A549 (cell line): ENCODE measurements at regions not wholly inside any gene's neighbourhood (a gene's known extent, or its start where the extent isn't known, plus 50 kb on each side); places are given as distances from the start of the nearest gene placed in this dataset.

ENCODE experiments used
- ATAC-seq, 2 experiments: fragments of 200-7000 bp in 1 of 2; fragments of >200 bp in 1 of 2; cut with Nextera tagmentation in 1 of 2; cut with Tn5 transposase in 1 of 2; 3 replicates each; pipeline versions ENCODE4 v1.8.0 to v1.9.1; 2018 to 2020; ENCODE audit warnings: mild to moderate bottlenecking in 1 of 2, moderate library complexity in 1 of 2
- CTCF ChIA-PET: fragments of 300-600 bp; sonication (Branson Sonifier 250); formaldehyde crosslinking; extraction: SDS; loops from one replicate; lab custom pipeline; 2021; ENCODE audit warnings: antibody characterized with exemption, inconsistent platforms; lab: Yijun Ruan, JAX
- POLR2A ChIA-PET: fragments of 350-600 bp; formaldehyde crosslinking; extraction: SDS; loops from one replicate; lab custom pipeline; 2021; ENCODE audit warnings: antibody characterized with exemption, inconsistent platforms; lab: Yijun Ruan, JAX
- DNase-seq, 2 experiments: peaks; one replicate each; pipeline versions ENCODE4 v3.0.0 to v3.0.0-alpha.2; 2011 to 2016; ENCODE audit warnings: low read depth in 1 of 2, low spot score in 1 of 2
- FAIRE-seq: peaks from 2 replicates; lab custom pipeline; 2011; peaks lifted over from hg19 to GRCh38; lab: Jason Lieb, UNC
- H3K27ac ChIP-seq, 2 experiments: fragments of >200 bp; sonication (Bioruptor Twin); formaldehyde crosslinking; 3 replicates each; pipeline ENCODE4 v1.5.1; 2016 to 2017
- H3K4me1 ChIP-seq: fragments of >200 bp; sonication (Bioruptor Twin); formaldehyde crosslinking; 3 replicates; pipeline ENCODE4 v1.6.1; 2016
- H3K4me2 ChIP-seq: fragments of >200 bp; sonication (Bioruptor Twin); formaldehyde crosslinking; 3 replicates; pipeline ENCODE4 v1.6.1; 2016
- H3K4me3 ChIP-seq: fragments of >200 bp; sonication (Bioruptor Twin); formaldehyde crosslinking; 3 replicates; pipeline ENCODE4 v1.5.1; 2016
- H3K9me3 ChIP-seq: fragments of >200 bp; sonication (Bioruptor Twin); formaldehyde crosslinking; 3 replicates; pipeline ENCODE4 v1.6.1; 2016
- BHLHE40 ChIP-seq: IDR thresholded peaks from 2 replicates; pipeline ENCODE4 v1.6.1; 2012; ENCODE audit warnings: low read depth, low read length, inconsistent platforms
- CBX2 ChIP-seq: fragments of 200-600 bp; sonication (generic); IDR thresholded peaks from 2 replicates; pipeline ENCODE4 v1.6.1; 2016; ENCODE audit warnings: low read depth, mild to moderate bottlenecking, borderline replicate concordance
- CHD2 ChIP-seq: fragments of 150-350 bp; IDR thresholded peaks from 2 replicates; pipeline ENCODE4 v1.6.1; 2014; ENCODE audit warnings: low read length; ENCODE audit not compliant: partially characterized antibody
- CHD4 ChIP-seq: fragments of 200-600 bp; sonication (generic); IDR thresholded peaks from 2 replicates; pipeline ENCODE4 v1.6.1; 2016; ENCODE audit warnings: antibody characterized with exemption, mild to moderate bottlenecking, borderline replicate concordance
- GATA3 ChIP-seq: IDR thresholded peaks from 2 replicates; pipeline ENCODE4 v1.6.1; 2012; ENCODE audit warnings: borderline replicate concordance
- HEYL ChIP-seq: fragments of 250-450 bp; sonication (Bioruptor Pico); IDR thresholded peaks from 2 replicates; pipeline ENCODE4 v1.8.0; 2021; ENCODE audit warnings: mild to moderate bottlenecking, moderate library complexity
- HOXB13 ChIP-seq: fragments of 250-450 bp; sonication (Bioruptor Pico); IDR thresholded peaks from 2 replicates; pipeline ENCODE4 v1.5.0; 2020; ENCODE audit warnings: low read depth, mild to moderate bottlenecking, moderate library complexity
- JUN ChIP-seq, 2 experiments: fragments of >200 bp; sonication (Bioruptor Twin); formaldehyde crosslinking; IDR thresholded peaks; 2 replicates in 1 of 2; 3 replicates in 1 of 2; pipeline ENCODE4 v1.6.1; 2016 to 2017
- JUNB ChIP-seq: fragments of >200 bp; sonication (Bioruptor Twin); formaldehyde crosslinking; IDR thresholded peaks from 2 replicates; pipeline ENCODE4 v1.6.1; 2016
- KDM5A ChIP-seq: fragments of 200-600 bp; sonication (generic); IDR thresholded peaks from 2 replicates; pipeline ENCODE4 v1.6.1; 2016; ENCODE audit warnings: antibody characterized with exemption, mild to moderate bottlenecking
- MAFK ChIP-seq: fragments of 450-650 bp; IDR thresholded peaks from 2 replicates; pipeline ENCODE4 v1.6.1; 2014; ENCODE audit not compliant: partially characterized antibody
- MAZ ChIP-seq: fragments of 150-350 bp; IDR thresholded peaks from 2 replicates; pipeline ENCODE4 v1.6.1; 2014; ENCODE audit warnings: antibody characterized with exemption, low read depth, low read length, borderline replicate concordance
- NFE2L2 ChIP-seq: fragments of 150-350 bp; conservative IDR thresholded peaks from 2 replicates; pipeline ENCODE4 v1.6.1; 2014; ENCODE audit warnings: low read length
- RARB ChIP-seq: fragments of 250-450 bp; sonication (Bioruptor Pico); IDR thresholded peaks from 2 replicates; pipeline ENCODE4 v1.8.0; 2021; ENCODE audit warnings: mild to moderate bottlenecking, moderate library complexity
- RFX5 ChIP-seq: fragments of 450-650 bp; IDR thresholded peaks from 2 replicates; pipeline ENCODE4 v1.7.1; 2014; ENCODE audit warnings: antibody characterized with exemption, mild to moderate bottlenecking, moderate library complexity
- SREBF2 ChIP-seq: fragments of 450-650 bp; IDR thresholded peaks from 2 replicates; pipeline ENCODE4 v1.6.1; 2014; ENCODE audit warnings: mild to moderate bottlenecking, moderate library complexity
- TFCP2L1 ChIP-seq: fragments of 250-450 bp; sonication (Bioruptor Pico); IDR thresholded peaks from 2 replicates; pipeline ENCODE4 v1.5.0; 2021; ENCODE audit warnings: mild to moderate bottlenecking
- TP53 ChIP-seq: fragments of 250-450 bp; sonication (Bioruptor Pico); IDR thresholded peaks from 2 replicates; pipeline ENCODE4 v1.5.0; 2021; ENCODE audit warnings: mild to moderate bottlenecking, moderate library complexity
- ZNF302 ChIP-seq: fragments of 250-450 bp; sonication (Bioruptor Pico); IDR thresholded peaks from 2 replicates; pipeline ENCODE4 v1.9.0; 2021; ENCODE audit warnings: inconsistent platforms, mild to moderate bottlenecking, moderate library complexity
- WGBS: methylation state at CpG from one replicate; pipeline ENCODE4 v1.1.6; 2017; ENCODE audit errors: missing lambda C conversion rate; 5-methylcytosine and 5-hydroxymethylcytosine counted together
- TF ChIP-seq, protein P1 (sequence below): fragments of >200 bp; sonication (Bioruptor Twin); formaldehyde crosslinking; IDR thresholded peaks from 3 replicates; pipeline ENCODE4 v1.6.1; 2016
- TF ChIP-seq, protein P2 (sequence below): IDR thresholded peaks from 2 replicates; pipeline ENCODE4 v1.6.1; 2012
- TF ChIP-seq, protein P3 (sequence below): fragments of 450-650 bp; IDR thresholded peaks from 2 replicates; pipeline ENCODE4 v1.6.1; 2014; ENCODE audit warnings: antibody characterized with exemption
- TF ChIP-seq, protein P4 (sequence below): fragments of 150-350 bp; IDR thresholded peaks from 2 replicates; pipeline ENCODE4 v1.6.1; 2014; ENCODE audit warnings: low read depth, mild to moderate bottlenecking, low read length

DNA sequence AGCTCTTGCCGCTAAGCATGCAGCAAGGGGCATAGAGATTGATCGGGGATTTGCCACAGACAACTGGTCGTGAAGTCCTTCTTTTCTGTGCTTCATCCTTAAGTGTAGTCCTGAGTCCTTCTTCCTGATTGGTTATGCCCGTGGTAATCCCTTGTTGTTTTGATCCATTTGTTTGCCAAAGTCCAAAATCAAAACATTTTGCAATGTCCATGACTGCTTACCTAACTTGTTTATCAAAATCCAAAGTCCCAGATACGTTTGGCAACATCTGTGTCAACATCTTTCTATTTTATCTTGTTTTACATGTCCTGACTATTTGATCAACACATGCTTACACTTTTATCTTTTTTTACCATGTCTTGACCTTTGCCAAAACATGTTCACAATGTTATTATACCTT, 229.0 kb upstream of the ZNF804A start:
- TF ChIP-seq, protein P1, sequence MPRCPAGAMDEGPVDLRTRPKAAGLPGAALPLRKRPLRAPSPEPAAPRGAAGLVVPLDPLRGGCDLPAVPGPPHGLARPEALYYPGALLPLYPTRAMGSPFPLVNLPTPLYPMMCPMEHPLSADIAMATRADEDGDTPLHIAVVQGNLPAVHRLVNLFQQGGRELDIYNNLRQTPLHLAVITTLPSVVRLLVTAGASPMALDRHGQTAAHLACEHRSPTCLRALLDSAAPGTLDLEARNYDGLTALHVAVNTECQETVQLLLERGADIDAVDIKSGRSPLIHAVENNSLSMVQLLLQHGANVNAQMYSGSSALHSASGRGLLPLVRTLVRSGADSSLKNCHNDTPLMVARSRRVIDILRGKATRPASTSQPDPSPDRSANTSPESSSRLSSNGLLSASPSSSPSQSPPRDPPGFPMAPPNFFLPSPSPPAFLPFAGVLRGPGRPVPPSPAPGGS = no peak
- TF ChIP-seq CHD2 (no peak), HEYL (no peak), MAFK (no peak), ZNF302 (CRISPR knock-in tag) (no peak)
- H3K4me3 ChIP-seq = no peak overlapping the region
- DNase-seq (no peak), FAIRE-seq (no peak), ATAC-seq (no peak)
- no peak overlapping the region for H3K4me2 ChIP-seq
- POLR2A ChIA-PET = no interaction called here
- CTCF ChIA-PET = no interaction called here
- 42% methylated on average over 5 of the region's 5 CpGs for WGBS
- H3K27ac ChIP-seq = no peak overlapping the region
- H3K9me3 ChIP-seq = no peaks in the 10 kb centered on the region
- H3K4me1 ChIP-seq = no peaks in the 10 kb centered on the region

DNA sequence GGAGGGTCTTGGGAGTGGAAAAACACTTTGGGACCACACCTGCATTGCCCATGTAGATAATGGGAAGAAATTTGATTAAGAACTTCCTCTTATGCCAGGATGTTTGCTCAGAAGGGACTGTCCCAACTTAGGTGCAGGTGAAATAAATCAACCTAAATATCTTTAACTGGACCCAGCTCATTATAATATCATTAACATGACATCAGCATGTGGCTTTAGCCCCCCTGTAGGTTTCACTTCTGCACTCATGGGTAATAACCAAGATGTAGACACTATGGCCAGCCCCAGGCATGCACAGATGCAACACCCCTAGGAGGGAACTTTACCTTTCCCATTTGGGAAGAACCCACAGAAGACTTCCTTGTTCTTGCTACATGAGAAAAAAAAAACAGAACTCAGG, 227.4 kb upstream of the ZNF804A start:
- no peak for TF ChIP-seq TFCP2L1 (CRISPR knock-in tag)
- TF ChIP-seq NFE2L2 = no peak
- TF ChIP-seq JUN (IDR thresholded peaks at IDR 0.05) = no peak
- no peak for TF ChIP-seq KDM5A
- TF ChIP-seq, protein P2, sequence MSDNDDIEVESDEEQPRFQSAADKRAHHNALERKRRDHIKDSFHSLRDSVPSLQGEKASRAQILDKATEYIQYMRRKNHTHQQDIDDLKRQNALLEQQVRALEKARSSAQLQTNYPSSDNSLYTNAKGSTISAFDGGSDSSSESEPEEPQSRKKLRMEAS = no peak
- TF ChIP-seq HOXB13 (CRISPR knock-in tag) = no peak
- TF ChIP-seq, protein P3, sequence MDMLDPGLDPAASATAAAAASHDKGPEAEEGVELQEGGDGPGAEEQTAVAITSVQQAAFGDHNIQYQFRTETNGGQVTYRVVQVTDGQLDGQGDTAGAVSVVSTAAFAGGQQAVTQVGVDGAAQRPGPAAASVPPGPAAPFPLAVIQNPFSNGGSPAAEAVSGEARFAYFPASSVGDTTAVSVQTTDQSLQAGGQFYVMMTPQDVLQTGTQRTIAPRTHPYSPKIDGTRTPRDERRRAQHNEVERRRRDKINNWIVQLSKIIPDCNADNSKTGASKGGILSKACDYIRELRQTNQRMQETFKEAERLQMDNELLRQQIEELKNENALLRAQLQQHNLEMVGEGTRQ = no peak
- TF ChIP-seq, protein P4, sequence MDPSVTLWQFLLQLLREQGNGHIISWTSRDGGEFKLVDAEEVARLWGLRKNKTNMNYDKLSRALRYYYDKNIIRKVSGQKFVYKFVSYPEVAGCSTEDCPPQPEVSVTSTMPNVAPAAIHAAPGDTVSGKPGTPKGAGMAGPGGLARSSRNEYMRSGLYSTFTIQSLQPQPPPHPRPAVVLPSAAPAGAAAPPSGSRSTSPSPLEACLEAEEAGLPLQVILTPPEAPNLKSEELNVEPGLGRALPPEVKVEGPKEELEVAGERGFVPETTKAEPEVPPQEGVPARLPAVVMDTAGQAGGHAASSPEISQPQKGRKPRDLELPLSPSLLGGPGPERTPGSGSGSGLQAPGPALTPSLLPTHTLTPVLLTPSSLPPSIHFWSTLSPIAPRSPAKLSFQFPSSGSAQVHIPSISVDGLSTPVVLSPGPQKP = no peak
- no peak for TF ChIP-seq MAZ
- TF ChIP-seq TP53 = no peak
- TF ChIP-seq RFX5 = no peak
- H3K9me3 ChIP-seq = no peaks in the 10 kb centered on the region
- DNase-seq (no peak), FAIRE-seq (no peak), ATAC-seq (no peak)
- POLR2A ChIA-PET = no interaction called here
- no peak overlapping the region for H3K4me2 ChIP-seq
- no peaks in the 10 kb centered on the region for H3K4me1 ChIP-seq
- CTCF ChIA-PET = no interaction called here
- no peak overlapping the region for H3K4me3 ChIP-seq
- no peak overlapping the region for H3K27ac ChIP-seq

DNA sequence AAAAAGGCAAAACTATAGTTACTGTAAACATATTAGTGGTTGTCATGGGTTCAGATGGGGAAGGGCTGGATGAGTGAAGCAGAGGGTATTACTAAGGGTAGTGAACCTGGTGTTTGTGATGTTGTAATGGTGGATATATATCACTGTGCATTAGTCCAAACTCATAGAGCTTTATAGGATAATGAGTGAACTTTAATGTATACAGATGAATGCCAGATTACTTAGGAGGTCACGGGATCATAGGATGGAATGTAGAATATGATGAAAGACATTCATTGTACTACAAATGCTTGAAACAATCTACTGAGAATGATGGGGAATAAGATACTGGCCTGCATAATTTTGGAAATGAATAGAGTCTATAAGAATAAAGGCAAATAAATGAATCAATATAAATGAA, 226.7 kb upstream of the ZNF804A start:
- DNase-seq (no peak), ATAC-seq (no peak), FAIRE-seq (no peak)
- TF ChIP-seq MAFK (no peak), CBX2 (no peak), GATA3 (no peak), CHD4 (no peak)
- POLR2A ChIA-PET = no interaction called here
- Histone ChIP-seq H3K4me2 (no peak overlapping the region), H3K4me1 (no peaks in the 10 kb centered on the region), H3K27ac (no peak overlapping the region), H3K4me3 (no peak overlapping the region), H3K9me3 (no peaks in the 10 kb centered on the region)
- WGBS = 51% methylated on average over 1 of the region's 1 CpG
- CTCF ChIA-PET = interaction anchor here (1.1 kb wide), 1 partner anchor 81 kb away, joined by 3 read pairs; no protein-coding TSS in a partner anchor

DNA sequence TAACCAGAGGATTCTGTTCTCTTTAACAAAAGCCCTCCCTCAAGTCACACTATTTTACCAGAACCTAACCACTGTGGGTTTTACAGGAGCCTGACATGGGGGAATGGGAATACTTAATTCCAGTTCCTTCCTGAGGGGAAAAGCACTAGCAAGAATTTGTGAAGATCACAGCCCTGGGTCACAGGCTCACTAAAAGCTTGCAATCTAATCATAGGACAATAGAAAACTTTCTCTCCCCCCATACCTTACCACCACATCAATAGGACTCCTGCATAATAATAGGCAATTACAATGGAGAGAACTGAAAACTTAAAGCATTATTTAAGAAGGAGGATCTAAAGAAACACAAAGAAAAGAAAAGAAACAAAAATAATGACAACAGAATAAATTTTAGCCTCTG, 225.8 kb upstream of the ZNF804A start:
- Histone ChIP-seq H3K27ac (no peak overlapping the region), H3K9me3 (no peaks in the 10 kb centered on the region), H3K4me1 (no peaks in the 10 kb centered on the region), H3K4me2 (no peak overlapping the region), H3K4me3 (no peak overlapping the region)
- ATAC-seq (no peak), FAIRE-seq (no peak), DNase-seq (no peak)
- TF ChIP-seq JUN (IDR thresholded peaks at IDR 0.05) (no peak), TP53 (no peak), CHD2 (no peak), RARB (no peak), SREBF2 (no peak), BHLHE40 (no peak), JUNB (no peak)
- POLR2A ChIA-PET = no interaction called here
- CTCF ChIA-PET = interaction anchor here (1.1 kb wide), 1 partner anchor 80 kb away, joined by 3 read pairs; no protein-coding TSS in a partner anchor
